Tibial nerve (tissue), 4 donors: ENCODE measurements at regions not wholly inside any gene's neighbourhood (a gene's known extent, or its start where the extent isn't known, plus 50 kb on each side); places are given as distances from the start of the nearest gene placed in this dataset.

Source experiments
- CTCF ChIP-seq, 5 experiments: fragments of 200-600 bp in 3 of 5; fragments of 450-650 bp in 2 of 5; sonication (generic) in 3 of 5; IDR thresholded peaks; one replicate each; pipeline ENCODE4 v1.5.1; 2016 to 2019; ENCODE audit warnings: antibody characterized with exemption in 5 of 5, mild to moderate bottlenecking in 3 of 5, moderate library complexity in 2 of 5
- EP300 ChIP-seq, 2 donors: sonication (generic); formaldehyde crosslinking; IDR thresholded peaks; one replicate each; pipeline ENCODE4 v1.6.1; 2017; ENCODE audit warnings: antibody characterized with exemption in 2 of 2, mild to moderate bottlenecking in 1 of 2
- POLR2A ChIP-seq, 2 donors: fragments of 450-650 bp; IDR thresholded peaks; one replicate each; pipeline ENCODE4 v1.6.1; 2017; ENCODE audit warnings: antibody characterized with exemption in 2 of 2, mild to moderate bottlenecking in 2 of 2, moderate library complexity in 2 of 2

- TF ChIP-seq CTCF (IDR thresholded peaks at IDR 0.05), result no peak
- TF ChIP-seq POLR2A (IDR thresholded peaks at IDR 0.05), result no peak
- no peak for TF ChIP-seq EP300 (IDR thresholded peaks at IDR 0.05)
Measured at GRCh38 chr6:15076565-15076964, 169.3 kb upstream of the JARID2 start.
